ENCODE measurements at regions not wholly inside any gene's neighbourhood (a gene's known extent, or its start where the extent isn't known, plus 50 kb on each side); places are given as distances from the start of the nearest gene placed in this dataset.

DNA sequence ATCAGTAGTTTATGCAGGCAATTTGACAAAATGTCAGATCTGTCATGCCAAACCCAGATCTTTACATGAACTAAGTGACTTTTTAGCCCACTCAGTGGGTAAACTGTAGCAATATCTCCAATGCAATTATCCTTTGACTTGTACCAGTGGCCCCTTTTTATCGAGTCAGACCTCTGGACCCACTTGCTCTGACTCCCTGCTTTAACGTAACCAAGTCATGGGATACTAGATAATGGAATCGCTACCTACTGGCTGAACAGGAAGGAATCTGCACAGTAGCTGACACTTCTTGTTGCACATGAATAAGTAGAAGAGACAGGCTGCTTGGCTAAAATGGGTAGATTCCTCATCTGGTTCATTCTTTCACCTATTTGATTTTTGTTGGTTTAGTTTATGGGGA is 128.4 kb upstream of the LYPLAL1 start:
- no peak overlapping the region for H3K4me3 ChIP-seq (ENCODE audit: low read depth, low read length)
- TF ChIP-seq, protein P1, sequence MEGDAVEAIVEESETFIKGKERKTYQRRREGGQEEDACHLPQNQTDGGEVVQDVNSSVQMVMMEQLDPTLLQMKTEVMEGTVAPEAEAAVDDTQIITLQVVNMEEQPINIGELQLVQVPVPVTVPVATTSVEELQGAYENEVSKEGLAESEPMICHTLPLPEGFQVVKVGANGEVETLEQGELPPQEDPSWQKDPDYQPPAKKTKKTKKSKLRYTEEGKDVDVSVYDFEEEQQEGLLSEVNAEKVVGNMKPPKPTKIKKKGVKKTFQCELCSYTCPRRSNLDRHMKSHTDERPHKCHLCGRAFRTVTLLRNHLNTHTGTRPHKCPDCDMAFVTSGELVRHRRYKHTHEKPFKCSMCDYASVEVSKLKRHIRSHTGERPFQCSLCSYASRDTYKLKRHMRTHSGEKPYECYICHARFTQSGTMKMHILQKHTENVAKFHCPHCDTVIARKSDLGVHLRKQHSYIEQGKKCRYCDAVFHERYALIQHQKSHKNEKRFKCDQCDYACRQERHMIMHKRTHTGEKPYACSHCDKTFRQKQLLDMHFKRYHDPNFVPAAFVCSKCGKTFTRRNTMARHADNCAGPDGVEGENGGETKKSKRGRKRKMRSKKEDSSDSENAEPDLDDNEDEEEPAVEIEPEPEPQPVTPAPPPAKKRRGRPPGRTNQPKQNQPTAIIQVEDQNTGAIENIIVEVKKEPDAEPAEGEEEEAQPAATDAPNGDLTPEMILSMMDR (IDR thresholded peaks at IDR 0.05; ENCODE audit: low read depth, low read length), result no peak
- in situ Hi-C loops (cut with HindIII; ENCODE audit: low sequenced_read_pairs), result no loop called here

DNA sequence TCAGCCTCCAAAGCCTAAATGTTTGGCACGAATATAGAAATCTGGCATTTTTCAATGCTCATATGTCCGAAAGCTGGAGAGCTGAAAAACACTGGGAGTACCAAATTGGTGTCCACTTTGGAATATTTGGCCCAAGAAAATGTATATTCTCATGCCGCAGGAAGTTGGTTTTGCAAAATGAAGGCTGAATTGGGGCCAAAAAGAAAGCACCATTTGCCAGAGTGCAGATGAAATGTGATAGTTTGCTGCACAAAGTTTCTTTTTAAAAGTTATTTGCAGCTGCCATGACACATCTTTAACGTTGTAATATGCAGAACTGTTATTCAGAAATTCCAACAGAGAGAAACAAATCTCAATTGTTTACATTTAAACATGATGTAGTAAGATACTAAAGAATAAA is 124.2 kb upstream of the LYPLAL1 start:
- in situ Hi-C loops (cut with HindIII; ENCODE audit: low sequenced_read_pairs), result no loop called here
- TF ChIP-seq, protein P1 (IDR thresholded peaks at IDR 0.05; ENCODE audit: low read depth, low read length), result no peak
- DNase-seq (ENCODE audit: low read depth, low spot score), result no peak
- H3K4me3 ChIP-seq (ENCODE audit: low read depth, low read length), result no peak overlapping the region

More for the DNA sequence above, 128.4 kb upstream of the LYPLAL1 start:
- no peak for DNase-seq (ENCODE audit: low read depth, low spot score)

DNA sequence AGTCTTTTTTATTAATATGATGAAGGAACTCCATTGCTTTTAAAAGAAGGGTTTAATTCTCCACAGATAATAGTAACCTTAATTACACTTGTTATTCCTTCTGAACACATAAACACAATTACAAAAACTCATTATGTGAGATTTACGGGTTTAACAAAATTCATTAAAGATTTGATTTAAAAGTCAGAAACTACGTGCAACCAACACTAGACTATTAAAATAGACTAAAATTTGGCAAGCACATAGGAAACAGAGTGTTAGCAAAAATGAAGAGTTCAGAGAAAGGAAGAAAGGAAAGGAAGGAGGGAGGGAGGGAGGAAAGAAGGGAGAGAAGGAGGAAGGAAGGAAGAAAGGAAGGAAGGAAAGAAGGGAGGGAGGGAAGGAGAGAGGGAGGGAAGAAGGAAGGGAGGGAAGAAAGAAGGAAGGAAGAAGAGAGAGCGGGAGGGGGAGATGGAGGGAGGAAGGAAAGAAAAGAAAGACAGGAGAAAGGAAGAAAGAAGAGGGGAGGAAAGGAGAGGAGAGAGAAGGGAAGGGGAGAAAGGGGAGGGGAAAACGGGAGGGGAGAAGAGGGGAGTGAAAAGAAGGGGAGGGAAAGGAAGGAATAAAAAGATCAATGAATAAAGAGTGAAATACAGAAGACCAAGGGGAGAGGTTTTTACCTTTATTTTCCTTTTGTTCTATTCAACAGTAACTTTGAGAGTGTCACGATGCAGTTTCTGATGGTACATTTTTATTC is 123.4 kb upstream of the LYPLAL1 start:
- no peak for DNase-seq (ENCODE audit: low read depth, low spot score)
- no peak overlapping the region for H3K4me3 ChIP-seq (ENCODE audit: low read depth, low read length)
- in situ Hi-C loops (cut with HindIII; ENCODE audit: low sequenced_read_pairs), result no loop called here

DNA sequence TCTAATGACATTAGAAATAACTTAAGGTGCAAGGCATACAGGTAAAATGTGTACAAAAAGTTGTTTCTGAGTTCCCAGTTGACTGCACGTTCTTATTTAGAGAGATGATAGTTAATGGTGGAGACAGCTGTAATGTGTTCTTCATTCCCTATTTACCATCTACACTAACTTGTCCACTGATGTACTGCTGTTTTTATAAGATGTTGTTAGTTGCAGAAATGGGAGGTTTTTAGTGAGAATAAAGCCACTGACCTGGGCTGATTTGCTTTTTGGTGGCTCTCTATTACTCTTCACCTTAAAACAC is 122.9 kb upstream of the LYPLAL1 start:
- TF ChIP-seq, protein P1 (IDR thresholded peaks at IDR 0.05; ENCODE audit: low read depth, low read length), result no peak
- H3K4me3 ChIP-seq (ENCODE audit: low read depth, low read length), result no peak overlapping the region
- in situ Hi-C loops (cut with HindIII; ENCODE audit: low sequenced_read_pairs), result no loop called here
- DNase-seq (ENCODE audit: low read depth, low spot score), result no peak

More for the DNA sequence above, 123.4 kb upstream of the LYPLAL1 start:
- TF ChIP-seq, protein P1 (IDR thresholded peaks at IDR 0.05; ENCODE audit: low read depth, low read length), result no peak

DNA sequence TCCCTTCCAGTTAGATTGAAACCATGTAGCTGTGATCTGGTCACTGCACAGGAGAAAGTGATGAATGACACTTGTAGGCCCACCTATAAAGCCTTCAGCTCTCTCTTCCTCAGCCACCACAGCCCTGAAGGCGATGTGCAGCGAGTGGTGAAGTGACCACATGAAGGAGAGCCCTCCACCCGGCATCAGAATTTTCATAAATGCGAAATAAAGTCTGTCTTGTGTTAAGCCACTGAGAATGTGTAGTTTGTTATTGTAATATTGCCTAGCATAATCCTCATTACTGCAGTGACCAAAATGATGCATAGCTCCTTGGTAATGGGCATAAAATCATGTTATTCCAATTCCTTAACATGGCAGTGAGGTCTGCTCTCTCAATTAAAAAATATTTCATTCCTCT is 122.1 kb upstream of the LYPLAL1 start:
- in situ Hi-C loops (cut with HindIII; ENCODE audit: low sequenced_read_pairs), result no loop called here
- TF ChIP-seq, protein P1 (IDR thresholded peaks at IDR 0.05; ENCODE audit: low read depth, low read length), result no peak
- no peak for DNase-seq (ENCODE audit: low read depth, low spot score)
- no peak overlapping the region for H3K4me3 ChIP-seq (ENCODE audit: low read depth, low read length)

DNA sequence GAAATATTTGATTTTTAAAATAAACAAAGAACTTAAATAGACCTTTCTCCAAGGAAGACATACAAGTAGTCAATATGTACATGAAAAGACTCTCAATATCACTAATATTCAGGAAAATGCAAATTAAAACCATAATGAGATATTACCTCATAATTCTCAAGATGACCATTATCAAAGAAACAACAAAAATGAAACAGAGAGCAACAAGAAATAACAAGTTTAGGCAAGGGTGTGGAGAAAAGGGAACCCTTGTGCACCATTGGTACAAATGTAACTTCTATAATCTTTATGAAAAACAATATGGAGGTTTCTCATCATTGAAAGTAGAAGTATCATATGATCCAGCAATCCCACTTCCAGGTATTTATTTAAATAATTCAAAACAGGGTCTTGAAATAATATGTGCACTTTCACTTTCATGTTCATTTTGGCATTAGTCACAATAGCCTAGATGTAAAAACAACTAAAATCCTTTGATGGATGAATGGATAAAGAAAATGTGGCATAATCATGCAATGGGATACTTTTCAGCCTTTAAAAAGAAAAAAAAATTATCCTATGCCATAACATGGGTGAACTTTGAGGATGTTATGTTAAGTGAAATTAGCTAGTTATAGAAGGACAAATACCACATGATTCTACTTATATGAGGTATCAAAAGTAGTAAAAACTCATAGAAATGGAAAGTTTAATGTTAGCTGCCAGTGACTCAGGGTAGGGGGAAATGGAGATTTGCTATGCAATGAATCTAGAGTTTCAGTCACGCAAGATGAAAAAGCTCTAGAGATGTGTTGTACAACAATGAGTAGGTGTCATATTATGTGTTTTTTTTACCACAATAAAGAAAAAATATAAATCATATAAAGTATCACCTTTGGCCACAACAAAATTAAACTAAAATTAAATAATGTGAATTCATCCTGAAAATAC is 114.5 kb upstream of the LYPLAL1 start:
- TF ChIP-seq, protein P1 (IDR thresholded peaks at IDR 0.05; ENCODE audit: low read depth, low read length), result no peak
- in situ Hi-C loops (cut with HindIII; ENCODE audit: low sequenced_read_pairs), result no loop called here

More for the DNA sequence above, 114.5 kb upstream of the LYPLAL1 start:
- no peak overlapping the region for H3K4me3 ChIP-seq (ENCODE audit: low read depth, low read length)
- DNase-seq (ENCODE audit: low read depth, low spot score), result no peak

All from astrocyte of the spinal cord (primary cell).